Type B pancreatic cell (in vitro differentiated cells): ENCODE measurements at regions not wholly inside any gene's neighbourhood (a gene's known extent, or its start where the extent isn't known, plus 50 kb on each side); places are given as distances from the start of the nearest gene placed in this dataset.

Source experiments
- DNase-seq: peaks from one replicate; pipeline ENCODE4 v3.0.0; 2021; ENCODE audit warnings: mixed read lengths; ENCODE audit not compliant: unreplicated experiment; ENCODE audit errors: extremely low spot score
- H3K27ac Mint-ChIP-seq: 2 replicates; pipeline ENCODE4 v1.8.0; 2021; ENCODE audit warnings: mild to moderate bottlenecking, mixed read lengths
- H3K27me3 Mint-ChIP-seq: 2 replicates; pipeline ENCODE4 v1.8.0; 2021; ENCODE audit warnings: mixed read lengths
- H3K36me3 Mint-ChIP-seq: 2 replicates; pipeline ENCODE4 v1.8.0; 2021; ENCODE audit warnings: mixed read lengths
- H3K4me1 Mint-ChIP-seq: one replicate; pipeline ENCODE4 v1.8.0; 2021; ENCODE audit warnings: mixed read lengths; ENCODE audit not compliant: unreplicated experiment
- H3K4me3 Mint-ChIP-seq: 2 replicates; pipeline ENCODE4 v1.8.0; 2021; ENCODE audit warnings: mild to moderate bottlenecking, mixed read lengths
- H3K9me3 Mint-ChIP-seq: 2 replicates; pipeline ENCODE4 v1.8.0; 2021; ENCODE audit warnings: mixed read lengths
- CTCF ChIP-seq: fragments of 200-600 bp; sonication (generic); conservative IDR thresholded peaks from 2 replicates; pipeline ENCODE4 v1.5.0; 2021; ENCODE audit warnings: antibody characterized with exemption, mild to moderate bottlenecking

GRCh38 chr11:98090861-98091505, 929.8 kb upstream of the CNTN5 start:
- Mint-ChIP-seq H3K9me3 (no peaks in the 10 kb centered on the region), H3K36me3 (no peaks in the 10 kb centered on the region), H3K4me1 (no peaks in the 10 kb centered on the region), H3K4me3 (no peak overlapping the region), H3K27ac (no peak overlapping the region), H3K27me3 (no peaks in the 10 kb centered on the region)
- DNase-seq, result no peak
- TF ChIP-seq CTCF, result no peak

GRCh38 chr11:98099371-98099770, 921.4 kb upstream of the CNTN5 start:
- Mint-ChIP-seq H3K27ac (no peak overlapping the region), H3K9me3 (no peaks in the 10 kb centered on the region), H3K4me3 (no peak overlapping the region), H3K27me3 (no peaks in the 10 kb centered on the region), H3K36me3 (no peaks in the 10 kb centered on the region), H3K4me1 (no peaks in the 10 kb centered on the region)
- DNase-seq, result no peak
- TF ChIP-seq CTCF, result no peak

- no peak overlapping the region for H3K27ac Mint-ChIP-seq
- no peak overlapping the region for H3K4me3 Mint-ChIP-seq
- H3K4me1 Mint-ChIP-seq, result no peaks in the 10 kb centered on the region
- H3K27me3 Mint-ChIP-seq, result no peaks in the 10 kb centered on the region
- no peak for TF ChIP-seq CTCF
- H3K36me3 Mint-ChIP-seq, result no peaks in the 10 kb centered on the region
- H3K9me3 Mint-ChIP-seq, result no peaks in the 10 kb centered on the region
- no peak for DNase-seq
These were observed 920.1 kb upstream of the CNTN5 start for GRCh38 chr11:98100689-98101088.

GRCh38 chr11:98101329-98101728, 919.4 kb upstream of the CNTN5 start:
- Mint-ChIP-seq H3K27ac (no peak overlapping the region), H3K4me1 (no peaks in the 10 kb centered on the region), H3K4me3 (no peak overlapping the region), H3K36me3 (no peaks in the 10 kb centered on the region), H3K27me3 (no peaks in the 10 kb centered on the region), H3K9me3 (no peaks in the 10 kb centered on the region)
- DNase-seq, result no peak
- no peak for TF ChIP-seq CTCF

- no peak for DNase-seq
- TF ChIP-seq CTCF, result no peak
- Mint-ChIP-seq H3K9me3 (no peaks in the 10 kb centered on the region), H3K27ac (no peak overlapping the region), H3K36me3 (no peaks in the 10 kb centered on the region), H3K4me3 (no peak overlapping the region), H3K4me1 (no peaks in the 10 kb centered on the region), H3K27me3 (no peaks in the 10 kb centered on the region)
These were observed 916.5 kb upstream of the CNTN5 start for GRCh38 chr11:98104249-98104648.

- no peak for TF ChIP-seq CTCF
- Mint-ChIP-seq H3K4me1 (no peaks in the 10 kb centered on the region), H3K27me3 (no peaks in the 10 kb centered on the region), H3K9me3 (no peaks in the 10 kb centered on the region), H3K4me3 (no peak overlapping the region), H3K36me3 (no peaks in the 10 kb centered on the region), H3K27ac (no peak overlapping the region)
- DNase-seq, result no peak
These were observed 913.0 kb upstream of the CNTN5 start for GRCh38 chr11:98107736-98108135.
